GM21737 (cell line): ENCODE measurements at regions not wholly inside any gene's neighbourhood (a gene's known extent, or its start where the extent isn't known, plus 50 kb on each side); places are given as distances from the start of the nearest gene placed in this dataset.
"Not testable (repeated sequence)": the region's sequence is repeated elsewhere in the genome, so short reads cannot be mapped to it uniquely, and the experiment has no call there.

Experiments used
- ATAC-seq: cut with Tn5 transposase; IDR thresholded peaks from one replicate; pipeline ENCODE4 v1.9.1; 2021; ENCODE audit warnings: mild to moderate bottlenecking, moderate library complexity; ENCODE audit not compliant: unreplicated experiment

DNA sequence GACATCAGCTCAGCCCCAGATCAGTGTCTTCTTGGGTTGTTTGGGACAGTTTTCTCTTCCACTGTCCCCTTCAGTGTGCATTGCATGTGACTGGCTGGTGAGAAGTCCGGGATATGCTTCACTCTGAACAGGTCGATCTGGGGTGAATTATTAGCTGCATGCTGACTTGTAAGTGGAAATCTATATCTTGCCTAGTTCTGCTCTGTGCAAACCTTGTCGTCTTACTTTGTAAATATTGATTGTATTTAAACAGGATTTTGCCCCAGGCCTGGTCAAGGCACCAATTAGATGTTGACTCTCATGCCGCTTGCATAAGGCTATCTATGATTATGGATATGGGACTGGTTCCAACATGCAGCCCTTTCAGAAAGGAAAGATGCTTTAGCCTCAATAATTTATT is 669.7 kb downstream of the TYW1 start:
- ATAC-seq: not testable (repeated sequence)

DNA sequence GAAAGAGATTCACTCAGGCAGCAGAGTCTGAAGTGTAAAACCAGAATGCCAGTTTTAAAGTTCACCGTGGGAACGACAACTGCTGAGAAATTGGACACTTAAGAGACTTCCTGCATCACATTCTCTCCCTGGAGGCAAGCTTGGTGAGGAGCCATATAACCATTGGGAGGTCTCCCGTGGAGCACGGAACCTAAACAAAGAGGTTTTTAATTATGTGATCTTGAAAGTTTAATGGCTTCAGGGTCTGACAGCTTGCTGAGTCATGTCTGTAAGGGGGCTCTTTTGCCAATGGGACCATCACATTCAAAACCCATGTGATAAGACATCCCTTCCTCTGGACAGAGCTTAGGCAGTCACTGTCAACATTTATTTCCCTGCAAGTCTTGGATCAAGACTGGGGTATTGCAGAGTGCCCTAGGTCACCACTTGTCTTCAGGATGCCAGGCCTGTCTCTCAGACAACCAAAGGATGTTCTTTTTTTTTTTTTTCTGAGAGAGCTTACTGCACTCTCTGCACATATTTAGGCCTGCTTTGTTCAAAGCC is 674.4 kb downstream of the TYW1 start:
- no peak for ATAC-seq

DNA sequence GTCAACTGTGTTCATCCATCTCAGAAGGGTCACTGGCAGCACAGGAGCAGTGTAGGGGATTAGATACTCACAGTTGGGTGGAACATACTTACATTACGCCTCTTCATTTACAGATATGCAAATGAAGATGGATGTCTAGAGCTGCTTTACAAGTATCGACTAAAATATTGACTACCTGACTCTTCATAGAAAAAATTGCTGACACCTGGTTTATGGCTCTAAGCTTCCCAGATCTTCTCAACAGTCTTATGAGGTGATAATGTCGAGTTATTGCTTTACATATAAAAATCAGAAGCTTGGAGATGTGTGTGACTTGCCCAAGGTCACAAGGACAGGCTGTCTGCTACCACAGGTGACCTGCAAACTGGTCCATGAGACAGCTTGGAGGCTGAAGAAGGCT is 677.2 kb downstream of the TYW1 start:
- ATAC-seq: no peak

GRCh38 chr7:67674862-67675261 is 678.2 kb downstream of the TYW1 start:
- ATAC-seq: not testable (repeated sequence)

DNA sequence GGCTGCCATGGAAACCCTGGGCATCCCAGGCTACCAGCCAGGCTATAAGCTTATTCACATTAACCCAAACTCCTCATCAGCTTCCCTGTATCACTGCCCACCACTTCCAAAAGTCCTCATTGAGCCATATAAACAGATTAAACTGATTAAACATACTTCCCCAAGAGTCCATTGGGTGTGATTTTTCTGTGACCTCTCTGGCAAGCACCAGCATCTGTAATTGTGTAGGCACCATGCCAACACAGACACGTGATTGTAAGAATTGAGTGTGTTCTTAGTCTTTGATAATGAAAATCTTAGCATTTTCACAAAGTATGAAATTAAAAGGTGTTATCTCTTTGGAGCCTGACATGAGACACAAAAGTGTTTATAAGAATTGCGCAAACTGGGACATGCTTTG is 679.3 kb downstream of the TYW1 start:
- no peak for ATAC-seq

GRCh38 chr7:67678419-67678818 is 681.8 kb downstream of the TYW1 start:
- no peak for ATAC-seq

- ATAC-seq: no peak
These were observed 687.0 kb downstream of the TYW1 start for GRCh38 chr7:67683628-67684027.

DNA sequence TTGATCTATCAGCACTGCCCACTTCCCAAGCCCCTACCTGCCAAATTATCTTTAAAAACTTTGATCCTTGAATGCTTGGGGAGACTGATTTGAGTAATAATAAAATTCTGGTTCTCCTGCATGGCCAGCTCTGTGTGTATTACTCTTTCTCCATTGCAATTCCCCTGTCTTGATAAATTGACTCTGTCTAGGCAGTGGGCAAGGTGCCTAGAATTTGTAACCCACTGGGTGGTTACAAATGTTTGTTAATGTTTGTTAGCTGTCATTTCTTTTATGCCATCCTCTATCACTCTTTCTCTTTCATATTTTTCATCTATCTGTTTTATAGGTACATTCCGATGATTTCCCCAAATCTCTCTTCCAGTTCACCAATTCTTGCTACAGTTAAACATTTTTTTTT is 694.1 kb downstream of the TYW1 start:
- no peak for ATAC-seq

- ATAC-seq: no peak
These were observed 695.8 kb downstream of the TYW1 start for GRCh38 chr7:67692425-67692824.

GRCh38 chr7:67696124-67696523 is 699.5 kb downstream of the TYW1 start:
- ATAC-seq: no peak

DNA sequence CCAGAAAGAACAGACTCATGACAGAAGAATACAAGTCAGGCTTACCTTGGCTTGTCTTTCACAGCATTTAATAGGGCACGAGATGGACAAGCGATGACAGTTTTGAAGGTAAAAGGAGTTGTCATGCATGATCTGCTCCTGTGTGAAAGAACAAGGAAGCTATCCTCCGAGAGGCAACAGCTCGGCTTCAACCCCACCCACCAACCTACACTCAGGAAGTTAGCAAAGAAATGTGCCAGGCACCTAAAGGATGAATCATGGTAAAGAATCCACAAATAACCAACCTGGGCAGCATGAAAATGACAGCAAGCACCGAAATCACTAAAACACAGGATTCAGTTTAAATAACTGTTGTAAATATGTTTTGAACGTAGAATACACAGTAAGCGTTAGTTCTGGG is 700.2 kb downstream of the TYW1 start:
- no peak for ATAC-seq

DNA sequence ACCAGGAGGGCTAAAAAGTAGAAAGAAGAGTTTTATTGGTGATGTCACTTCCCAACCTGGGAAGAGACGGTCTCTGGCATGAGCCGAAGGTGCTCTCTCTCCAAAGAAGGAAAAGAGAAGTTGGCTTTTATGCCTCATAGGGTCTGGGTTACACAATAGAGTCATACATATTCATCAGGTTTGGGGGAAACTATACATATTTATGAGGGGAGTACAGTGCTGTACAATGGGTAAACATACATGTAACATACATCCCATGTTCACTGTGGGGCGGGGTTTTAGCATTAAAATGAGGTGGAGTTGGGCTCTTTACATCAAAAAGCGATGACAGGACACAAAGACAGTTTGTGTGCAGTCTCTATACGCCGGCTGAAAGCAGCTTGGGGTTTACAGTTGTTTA is 701.7 kb downstream of the TYW1 start:
- no peak for ATAC-seq

GRCh38 chr7:67705850-67706249 is 709.2 kb downstream of the TYW1 start:
- ATAC-seq: no peak

- ATAC-seq: no peak
These were observed 715.1 kb downstream of the TYW1 start for GRCh38 chr7:67711706-67712105.

GRCh38 chr7:67713451-67714056 is 716.9 kb downstream of the TYW1 start:
- no peak for ATAC-seq

GRCh38 chr7:67716729-67717128 is 720.1 kb downstream of the TYW1 start:
- ATAC-seq: no peak

DNA sequence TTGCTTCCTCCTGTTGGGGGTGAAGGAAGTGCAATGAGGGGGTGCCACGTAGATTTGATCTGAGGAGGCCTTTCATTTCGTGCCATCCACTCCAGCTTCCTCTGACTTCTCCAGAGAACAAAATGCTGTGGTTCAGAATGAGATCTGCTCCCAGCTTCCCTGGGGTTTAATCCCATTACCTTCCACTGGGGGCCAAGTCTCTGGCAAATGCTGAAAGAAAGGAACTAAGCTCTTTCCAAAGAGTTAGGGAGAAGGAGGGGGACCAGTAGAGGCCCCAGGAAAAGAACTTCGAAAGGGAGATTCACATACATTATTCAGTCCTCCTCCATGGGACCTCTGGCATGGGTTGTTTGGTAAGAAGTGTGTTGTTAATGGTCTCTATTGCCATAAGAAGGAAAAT is 727.0 kb downstream of the TYW1 start:
- ATAC-seq: no peak

DNA sequence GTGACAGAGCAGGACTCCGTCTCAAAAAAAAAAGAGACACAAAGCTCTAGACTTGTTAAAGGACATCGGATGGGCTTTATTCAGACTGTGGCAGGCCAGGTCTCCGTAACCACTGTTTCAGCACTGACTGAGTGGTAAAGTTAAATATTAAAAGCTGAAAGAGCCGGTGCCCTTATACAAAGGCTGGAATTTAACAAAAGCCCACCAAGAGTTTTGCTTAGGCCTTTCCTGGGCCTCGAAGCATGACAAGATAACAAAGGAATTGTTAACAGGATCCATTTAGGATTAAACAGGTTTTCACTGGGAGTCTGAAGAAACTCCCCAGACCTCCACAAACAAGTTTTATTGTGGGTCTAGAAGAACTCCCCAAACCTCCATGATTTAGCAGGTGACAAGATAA is 727.8 kb downstream of the TYW1 start:
- no peak for ATAC-seq

DNA sequence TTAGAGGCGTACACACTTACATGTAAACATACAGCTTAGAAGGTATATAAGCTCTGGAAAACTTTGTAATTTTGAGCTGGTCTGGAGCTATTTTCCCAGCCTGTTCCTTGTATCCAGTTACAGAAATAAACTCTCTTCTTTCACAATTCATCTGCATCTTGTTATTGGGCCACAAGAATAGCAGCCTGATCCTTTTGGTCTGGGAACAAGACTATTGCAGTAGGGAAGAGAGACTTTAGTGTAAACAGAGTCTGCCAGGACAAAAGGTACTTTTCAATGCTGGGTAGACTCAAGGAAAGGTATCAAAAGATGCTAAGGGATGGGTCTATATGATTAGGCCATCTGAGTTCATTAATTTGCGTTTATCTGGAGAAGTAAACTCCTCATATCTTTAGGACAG is 728.3 kb downstream of the TYW1 start:
- ATAC-seq: no peak

- no peak for ATAC-seq
These were observed 728.8 kb downstream of the TYW1 start for GRCh38 chr7:67725423-67725822.

GRCh38 chr7:67729771-67730170 is 733.1 kb downstream of the TYW1 start:
- ATAC-seq: no peak

- no peak for ATAC-seq
These were observed 735.1 kb downstream of the TYW1 start for GRCh38 chr7:67731704-67732103.

DNA sequence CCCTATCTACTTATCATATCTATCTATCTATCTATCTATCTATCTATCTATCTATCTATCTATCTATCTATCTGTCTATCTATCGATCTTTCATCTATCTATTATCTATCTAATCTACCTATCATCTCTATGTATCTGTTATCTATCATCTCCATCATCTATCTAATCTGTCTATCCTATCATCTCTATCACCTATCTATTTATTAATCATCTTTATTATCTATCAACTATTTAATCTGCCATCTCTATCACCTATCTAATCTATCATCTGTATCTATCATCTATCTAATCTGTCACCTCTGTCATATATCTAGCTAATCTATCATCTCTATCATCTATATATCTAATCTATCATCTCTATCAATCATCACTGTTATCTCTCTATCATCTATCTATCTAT is 736.3 kb downstream of the TYW1 start:
- ATAC-seq: no peak
